ENCODE measurements at regions not wholly inside any gene's neighbourhood (a gene's known extent, or its start where the extent isn't known, plus 50 kb on each side); places are given as distances from the start of the nearest gene placed in this dataset.
"Not testable (repeated sequence)": the region's sequence is repeated elsewhere in the genome, so short reads cannot be mapped to it uniquely, and the experiment has no call there.

DNA sequence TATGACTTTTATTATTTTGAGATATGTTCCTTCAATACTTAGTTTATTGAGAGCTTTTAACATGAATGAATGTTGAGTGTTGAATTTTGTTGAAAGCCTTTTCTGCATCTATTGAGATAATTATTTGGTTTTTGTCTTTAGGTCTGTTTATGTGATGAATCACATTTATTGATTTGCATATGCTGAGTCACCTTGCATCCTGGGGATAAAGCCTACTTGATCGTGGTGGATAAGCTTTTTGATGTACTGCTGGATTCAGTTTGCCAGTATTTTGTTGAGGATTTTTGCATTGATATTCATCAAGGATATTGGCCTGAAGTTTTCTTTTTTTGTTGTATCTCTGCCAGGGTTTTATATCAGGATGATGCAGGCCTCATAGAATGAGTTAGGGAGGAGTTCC is 106.5 kb upstream of the DAZL start:
- TF ChIP-seq, protein P1, sequence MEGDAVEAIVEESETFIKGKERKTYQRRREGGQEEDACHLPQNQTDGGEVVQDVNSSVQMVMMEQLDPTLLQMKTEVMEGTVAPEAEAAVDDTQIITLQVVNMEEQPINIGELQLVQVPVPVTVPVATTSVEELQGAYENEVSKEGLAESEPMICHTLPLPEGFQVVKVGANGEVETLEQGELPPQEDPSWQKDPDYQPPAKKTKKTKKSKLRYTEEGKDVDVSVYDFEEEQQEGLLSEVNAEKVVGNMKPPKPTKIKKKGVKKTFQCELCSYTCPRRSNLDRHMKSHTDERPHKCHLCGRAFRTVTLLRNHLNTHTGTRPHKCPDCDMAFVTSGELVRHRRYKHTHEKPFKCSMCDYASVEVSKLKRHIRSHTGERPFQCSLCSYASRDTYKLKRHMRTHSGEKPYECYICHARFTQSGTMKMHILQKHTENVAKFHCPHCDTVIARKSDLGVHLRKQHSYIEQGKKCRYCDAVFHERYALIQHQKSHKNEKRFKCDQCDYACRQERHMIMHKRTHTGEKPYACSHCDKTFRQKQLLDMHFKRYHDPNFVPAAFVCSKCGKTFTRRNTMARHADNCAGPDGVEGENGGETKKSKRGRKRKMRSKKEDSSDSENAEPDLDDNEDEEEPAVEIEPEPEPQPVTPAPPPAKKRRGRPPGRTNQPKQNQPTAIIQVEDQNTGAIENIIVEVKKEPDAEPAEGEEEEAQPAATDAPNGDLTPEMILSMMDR (conservative IDR thresholded peaks at IDR 0.05; ENCODE audit: low read depth, low read length) = not testable (repeated sequence)
- not testable (repeated sequence) for TF ChIP-seq RFX5, POLR2A (IDR thresholded peaks at IDR 0.05; ENCODE audit: low read depth, low read length)

All from IMR-90 (cell line).